GM23338 (cell line): ENCODE measurements at regions not wholly inside any gene's neighbourhood (a gene's known extent, or its start where the extent isn't known, plus 50 kb on each side); places are given as distances from the start of the nearest gene placed in this dataset.

ENCODE experiments used
- ATAC-seq: fragments of 200-7000 bp; cut with Tn5 transposase; 3 replicates; pipeline ENCODE4 v1.9.1; 2020
- DNase-seq: peaks from one replicate; pipeline ENCODE4 v3.0.0-alpha.2; 2015; ENCODE audit warnings: low spot score
- H2AFZ ChIP-seq: fragments of 200-600 bp; sonication (generic); 2 replicates; pipeline ENCODE4 v1.8.0; 2016; ENCODE audit warnings: antibody characterized with exemption, mild to moderate bottlenecking, moderate library complexity
- H3F3A ChIP-seq: fragments of 200-600 bp; sonication (generic); replicated peaks from 2 replicates; pipeline ENCODE4 v1.8.0; 2017; ENCODE audit warnings: antibody characterized with exemption, mixed run types, low read depth
- H3K27ac ChIP-seq: fragments of 200-600 bp; sonication (generic); 2 replicates; pipeline ENCODE4 v1.6.1; 2016; ENCODE audit warnings: low read depth
- H3K27me3 ChIP-seq: fragments of 200-600 bp; sonication (generic); 2 replicates; pipeline ENCODE4 v1.8.0; 2016; ENCODE audit warnings: mild to moderate bottlenecking, mixed run types, moderate library complexity; ENCODE audit not compliant: insufficient read depth
- H3K36me3 ChIP-seq: fragments of 200-600 bp; sonication (generic); 2 replicates; pipeline ENCODE4 v1.8.0; 2016; ENCODE audit warnings: mild to moderate bottlenecking; ENCODE audit not compliant: insufficient read depth
- H3K4me1 ChIP-seq: fragments of 200-600 bp; sonication (generic); 2 replicates; pipeline ENCODE4 v1.8.0; 2016; ENCODE audit warnings: mild to moderate bottlenecking, moderate library complexity; ENCODE audit not compliant: insufficient read depth
- H3K4me2 ChIP-seq: fragments of 200-600 bp; sonication (generic); 2 replicates; pipeline ENCODE4 v1.7.1; 2017; ENCODE audit warnings: mixed run types
- H3K4me3 ChIP-seq: fragments of 200-600 bp; sonication (generic); 2 replicates; pipeline ENCODE4 v1.6.1; 2016; ENCODE audit warnings: mixed run types
- H3K79me2 ChIP-seq: fragments of 200-600 bp; sonication (generic); replicated peaks from 2 replicates; pipeline ENCODE4 v1.8.0; 2017; ENCODE audit warnings: mild to moderate bottlenecking; ENCODE audit not compliant: insufficient read depth
- H3K9me2 ChIP-seq: fragments of 200-600 bp; sonication (generic); 2 replicates; pipeline ENCODE4 v1.8.0; 2017; ENCODE audit not compliant: insufficient read depth
- H4K20me1 ChIP-seq: fragments of 200-600 bp; sonication (generic); replicated peaks from 2 replicates; pipeline ENCODE4 v1.8.0; 2017; ENCODE audit warnings: mild to moderate bottlenecking; ENCODE audit not compliant: insufficient read depth
- H3K27ac Mint-ChIP-seq: 2 replicates; pipeline ENCODE4 v1.8.0; 2020; ENCODE audit warnings: inconsistent platforms, mild to moderate bottlenecking, moderate library complexity, mixed read lengths
- H3K27me3 Mint-ChIP-seq: 3 replicates; pipeline ENCODE4 v1.8.0; 2022; ENCODE audit warnings: low read depth, mild to moderate bottlenecking, moderate library complexity, mixed read lengths, inconsistent platforms; ENCODE audit not compliant: insufficient read depth, poor library complexity
- H3K36me3 Mint-ChIP-seq: 3 replicates; pipeline ENCODE4 v1.8.0; 2021; ENCODE audit warnings: low read depth, mild to moderate bottlenecking, inconsistent platforms, moderate library complexity, mixed read lengths
- H3K4me1 Mint-ChIP-seq: 3 replicates; pipeline ENCODE4 v1.8.0; 2020; ENCODE audit warnings: mild to moderate bottlenecking, inconsistent platforms, mixed read lengths
- H3K4me3 Mint-ChIP-seq: 3 replicates; pipeline ENCODE4 v1.8.0; 2021; ENCODE audit warnings: moderate library complexity, mild to moderate bottlenecking, inconsistent platforms, mixed read lengths
- H3K9me3 Mint-ChIP-seq: 3 replicates; pipeline ENCODE4 v1.8.0; 2020; ENCODE audit warnings: moderate library complexity, mild to moderate bottlenecking, inconsistent platforms, mixed read lengths
- CREB1 ChIP-seq: fragments of 250-450 bp; sonication (Bioruptor Pico); IDR thresholded peaks from 2 replicates; pipeline ENCODE4 v1.5.0; 2020; ENCODE audit warnings: low read depth, mild to moderate bottlenecking, moderate library complexity
- EZH2 ChIP-seq: fragments of 200-600 bp; sonication (generic); IDR thresholded peaks from one replicate; pipeline ENCODE4 v1.8.0; 2017; ENCODE audit warnings: antibody characterized with exemption, mild to moderate bottlenecking, low read depth; ENCODE audit not compliant: unreplicated experiment
- EZH2phosphoT487 ChIP-seq: fragments of 200-600 bp; sonication (generic); IDR thresholded peaks from one replicate; pipeline ENCODE4 v1.8.1; 2018; ENCODE audit warnings: antibody characterized with exemption; ENCODE audit not compliant: unreplicated experiment
- JUNB ChIP-seq: IDR thresholded peaks from one replicate; pipeline ENCODE4 v1.6.1; 2016; ENCODE audit warnings: antibody characterized with exemption; ENCODE audit not compliant: unreplicated experiment
- NANOG ChIP-seq: IDR thresholded peaks from 2 replicates; pipeline ENCODE4 v1.6.1; 2016; ENCODE audit warnings: antibody characterized with exemption, borderline replicate concordance
- POLR2AphosphoS5 ChIP-seq: IDR thresholded peaks from 2 replicates; pipeline ENCODE4 v1.6.1; 2016; ENCODE audit warnings: antibody characterized with exemption, low read depth
- STAT1 ChIP-seq: IDR thresholded peaks from one replicate; pipeline ENCODE4 v1.6.1; 2016; ENCODE audit warnings: antibody characterized with exemption; ENCODE audit not compliant: unreplicated experiment
- ZNF114 ChIP-seq: fragments of 250-450 bp; sonication (Bioruptor Pico); IDR thresholded peaks from 2 replicates; pipeline ENCODE4 v1.5.0; 2020; ENCODE audit warnings: mild to moderate bottlenecking, moderate library complexity
- ZNF331 ChIP-seq: fragments of 250-450 bp; sonication (Bioruptor Pico); IDR thresholded peaks from 2 replicates; pipeline ENCODE4 v1.5.0; 2020; ENCODE audit warnings: low read depth, mild to moderate bottlenecking, moderate library complexity
- TF ChIP-seq, protein P1 (sequence below): IDR thresholded peaks from one replicate; pipeline ENCODE4 v1.6.1; 2018; ENCODE audit warnings: antibody characterized with exemption; ENCODE audit not compliant: unreplicated experiment
- TF ChIP-seq, protein P2 (sequence below): IDR thresholded peaks from 2 replicates; pipeline ENCODE4 v1.6.1; 2016; ENCODE audit warnings: antibody characterized with exemption
- TF ChIP-seq, protein P3 (sequence below), 2 experiments: fragments of 200-600 bp in 1 of 2; sonication (generic) in 1 of 2; conservative IDR thresholded peaks; 2 replicates each; pipeline versions ENCODE4 v1.5.1 to v1.6.1; 2016 to 2017; ENCODE audit warnings: antibody characterized with exemption in 2 of 2, low read depth in 2 of 2, mild to moderate bottlenecking in 2 of 2, moderate library complexity in 1 of 2

DNA sequence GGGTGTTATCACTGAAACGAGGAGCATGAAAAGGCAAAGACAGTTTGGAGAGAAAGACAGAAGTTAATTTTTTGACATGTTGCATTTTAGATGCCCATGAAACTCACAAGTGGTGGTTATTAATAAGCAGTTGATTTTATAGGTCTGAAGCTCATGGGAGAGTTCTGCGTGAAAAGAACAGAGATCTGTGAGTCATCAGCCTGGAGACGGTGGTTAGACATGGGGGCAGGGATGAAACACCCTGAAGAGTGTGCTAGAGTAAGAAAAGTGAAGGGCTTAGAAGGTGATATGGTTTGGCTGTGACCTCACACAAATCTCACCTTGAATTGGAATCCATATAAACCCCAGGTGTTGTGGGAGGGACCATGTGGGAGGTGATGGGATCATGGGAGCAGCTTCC, 289.1 kb upstream of the ISX start:
- no peaks in the 10 kb centered on the region for H3K79me2 ChIP-seq
- no peak overlapping the region for H3K4me2 ChIP-seq
- ATAC-seq (no peak), DNase-seq (no peak)
- Mint-ChIP-seq H3K36me3 (peaks cover 29% of the 10 kb centered on the region), H3K4me1 (no peaks in the 10 kb centered on the region), H3K27ac (no peak overlapping the region), H3K27me3 (peaks cover 5% of the 10 kb centered on the region), H3K4me3 (no peak overlapping the region), H3K9me3 (peaks cover 63% of the 10 kb centered on the region)
- H3F3A ChIP-seq: no peaks in the 10 kb centered on the region
- no peaks in the 10 kb centered on the region for H3K27me3 ChIP-seq
- no peak overlapping the region for H3K27ac ChIP-seq
- H2AFZ ChIP-seq: no peak overlapping the region
- H3K4me1 ChIP-seq: no peaks in the 10 kb centered on the region; the same call in 1 of the 2 replicates
- H3K36me3 ChIP-seq: peaks cover 7% of the 10 kb centered on the region; the same call in 1 of the 2 replicates
- H4K20me1 ChIP-seq: no peaks in the 10 kb centered on the region
- no peak for TF ChIP-seq CREB1 (CRISPR knock-in tag)
- no peak for TF ChIP-seq ZNF331
- TF ChIP-seq POLR2AphosphoS5: no peak
- no peak for TF ChIP-seq STAT1
- no peak for TF ChIP-seq EZH2phosphoT487
- TF ChIP-seq, protein P1, sequence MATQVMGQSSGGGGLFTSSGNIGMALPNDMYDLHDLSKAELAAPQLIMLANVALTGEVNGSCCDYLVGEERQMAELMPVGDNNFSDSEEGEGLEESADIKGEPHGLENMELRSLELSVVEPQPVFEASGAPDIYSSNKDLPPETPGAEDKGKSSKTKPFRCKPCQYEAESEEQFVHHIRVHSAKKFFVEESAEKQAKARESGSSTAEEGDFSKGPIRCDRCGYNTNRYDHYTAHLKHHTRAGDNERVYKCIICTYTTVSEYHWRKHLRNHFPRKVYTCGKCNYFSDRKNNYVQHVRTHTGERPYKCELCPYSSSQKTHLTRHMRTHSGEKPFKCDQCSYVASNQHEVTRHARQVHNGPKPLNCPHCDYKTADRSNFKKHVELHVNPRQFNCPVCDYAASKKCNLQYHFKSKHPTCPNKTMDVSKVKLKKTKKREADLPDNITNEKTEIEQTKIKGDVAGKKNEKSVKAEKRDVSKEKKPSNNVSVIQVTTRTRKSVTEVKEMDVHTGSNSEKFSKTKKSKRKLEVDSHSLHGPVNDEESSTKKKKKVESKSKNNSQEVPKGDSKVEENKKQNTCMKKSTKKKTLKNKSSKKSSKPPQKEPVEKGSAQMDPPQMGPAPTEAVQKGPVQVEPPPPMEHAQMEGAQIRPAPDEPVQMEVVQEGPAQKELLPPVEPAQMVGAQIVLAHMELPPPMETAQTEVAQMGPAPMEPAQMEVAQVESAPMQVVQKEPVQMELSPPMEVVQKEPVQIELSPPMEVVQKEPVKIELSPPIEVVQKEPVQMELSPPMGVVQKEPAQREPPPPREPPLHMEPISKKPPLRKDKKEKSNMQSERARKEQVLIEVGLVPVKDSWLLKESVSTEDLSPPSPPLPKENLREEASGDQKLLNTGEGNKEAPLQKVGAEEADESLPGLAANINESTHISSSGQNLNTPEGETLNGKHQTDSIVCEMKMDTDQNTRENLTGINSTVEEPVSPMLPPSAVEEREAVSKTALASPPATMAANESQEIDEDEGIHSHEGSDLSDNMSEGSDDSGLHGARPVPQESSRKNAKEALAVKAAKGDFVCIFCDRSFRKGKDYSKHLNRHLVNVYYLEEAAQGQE: no peak
- no peak for TF ChIP-seq ZNF114 (CRISPR knock-in tag)
- TF ChIP-seq NANOG: no peak
- TF ChIP-seq, protein P2, sequence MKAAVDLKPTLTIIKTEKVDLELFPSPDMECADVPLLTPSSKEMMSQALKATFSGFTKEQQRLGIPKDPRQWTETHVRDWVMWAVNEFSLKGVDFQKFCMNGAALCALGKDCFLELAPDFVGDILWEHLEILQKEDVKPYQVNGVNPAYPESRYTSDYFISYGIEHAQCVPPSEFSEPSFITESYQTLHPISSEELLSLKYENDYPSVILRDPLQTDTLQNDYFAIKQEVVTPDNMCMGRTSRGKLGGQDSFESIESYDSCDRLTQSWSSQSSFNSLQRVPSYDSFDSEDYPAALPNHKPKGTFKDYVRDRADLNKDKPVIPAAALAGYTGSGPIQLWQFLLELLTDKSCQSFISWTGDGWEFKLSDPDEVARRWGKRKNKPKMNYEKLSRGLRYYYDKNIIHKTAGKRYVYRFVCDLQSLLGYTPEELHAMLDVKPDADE: no peak
- H3K4me3 ChIP-seq: no peak overlapping the region
- no peaks in the 10 kb centered on the region for H3K9me2 ChIP-seq

DNA sequence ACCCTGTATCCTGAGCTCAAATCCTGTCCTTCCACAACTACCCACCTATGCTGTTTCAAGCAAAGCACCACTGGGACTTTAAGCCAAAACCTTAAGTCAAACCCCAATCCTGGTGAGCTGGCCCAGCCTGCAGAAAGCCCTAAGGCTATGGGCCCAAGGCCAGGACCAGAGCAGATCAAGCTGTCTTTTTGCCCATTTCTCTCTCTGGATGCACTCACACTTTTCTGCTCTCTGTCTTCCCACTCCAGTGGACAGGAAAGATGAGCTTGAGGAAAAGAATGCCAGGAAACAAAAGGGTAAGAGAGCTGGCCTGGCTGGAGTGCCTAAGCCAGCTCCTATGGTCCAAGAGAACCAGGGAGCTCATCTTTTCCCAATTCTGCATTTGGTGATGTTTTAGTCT, 284.3 kb upstream of the ISX start:
- no peaks in the 10 kb centered on the region for H4K20me1 ChIP-seq
- Mint-ChIP-seq H3K4me3 (no peak overlapping the region), H3K27ac (no peak overlapping the region), H3K36me3 (peaks cover 37% of the 10 kb centered on the region), H3K27me3 (peaks cover 4% of the 10 kb centered on the region), H3K9me3 (peaks cover 65% of the 10 kb centered on the region), H3K4me1 (peaks cover 17% of the 10 kb centered on the region; the same call in 2 of the 3 replicates)
- H3K4me1 ChIP-seq: peaks cover 16% of the 10 kb centered on the region
- DNase-seq: no peak
- no peak overlapping the region for H3K27ac ChIP-seq
- H3F3A ChIP-seq: no peaks in the 10 kb centered on the region
- H3K36me3 ChIP-seq: peaks cover 7% of the 10 kb centered on the region; the same call in 1 of the 2 replicates
- H3K79me2 ChIP-seq: no peaks in the 10 kb centered on the region
- no peaks in the 10 kb centered on the region for H3K27me3 ChIP-seq
- H3K9me2 ChIP-seq: 0 out of 2 replicates have a peak, but pooled peaks cover 6% of the 10 kb centered on the region
- no peak for ATAC-seq
- H3K4me2 ChIP-seq: no peak overlapping the region
- H3K4me3 ChIP-seq: no peak overlapping the region
- H2AFZ ChIP-seq: no peak overlapping the region
- TF ChIP-seq NANOG (no peak), ZNF114 (CRISPR knock-in tag) (no peak), POLR2AphosphoS5 (no peak), ZNF331 (no peak), JUNB (no peak), EZH2phosphoT487 (no peak), STAT1 (no peak), CREB1 (CRISPR knock-in tag) (no peak), EZH2 (no peak)
- TF ChIP-seq, protein P2: no peak
- TF ChIP-seq, protein P1: no peak
- TF ChIP-seq, protein P3, sequence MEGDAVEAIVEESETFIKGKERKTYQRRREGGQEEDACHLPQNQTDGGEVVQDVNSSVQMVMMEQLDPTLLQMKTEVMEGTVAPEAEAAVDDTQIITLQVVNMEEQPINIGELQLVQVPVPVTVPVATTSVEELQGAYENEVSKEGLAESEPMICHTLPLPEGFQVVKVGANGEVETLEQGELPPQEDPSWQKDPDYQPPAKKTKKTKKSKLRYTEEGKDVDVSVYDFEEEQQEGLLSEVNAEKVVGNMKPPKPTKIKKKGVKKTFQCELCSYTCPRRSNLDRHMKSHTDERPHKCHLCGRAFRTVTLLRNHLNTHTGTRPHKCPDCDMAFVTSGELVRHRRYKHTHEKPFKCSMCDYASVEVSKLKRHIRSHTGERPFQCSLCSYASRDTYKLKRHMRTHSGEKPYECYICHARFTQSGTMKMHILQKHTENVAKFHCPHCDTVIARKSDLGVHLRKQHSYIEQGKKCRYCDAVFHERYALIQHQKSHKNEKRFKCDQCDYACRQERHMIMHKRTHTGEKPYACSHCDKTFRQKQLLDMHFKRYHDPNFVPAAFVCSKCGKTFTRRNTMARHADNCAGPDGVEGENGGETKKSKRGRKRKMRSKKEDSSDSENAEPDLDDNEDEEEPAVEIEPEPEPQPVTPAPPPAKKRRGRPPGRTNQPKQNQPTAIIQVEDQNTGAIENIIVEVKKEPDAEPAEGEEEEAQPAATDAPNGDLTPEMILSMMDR (conservative IDR thresholded peaks at IDR 0.05; ENCODE audit: low read depth in 2 of 2): no peak
